ENCODE measurements at regions not wholly inside any gene's neighbourhood (a gene's known extent, or its start where the extent isn't known, plus 50 kb on each side); places are given as distances from the start of the nearest gene placed in this dataset.

DNA sequence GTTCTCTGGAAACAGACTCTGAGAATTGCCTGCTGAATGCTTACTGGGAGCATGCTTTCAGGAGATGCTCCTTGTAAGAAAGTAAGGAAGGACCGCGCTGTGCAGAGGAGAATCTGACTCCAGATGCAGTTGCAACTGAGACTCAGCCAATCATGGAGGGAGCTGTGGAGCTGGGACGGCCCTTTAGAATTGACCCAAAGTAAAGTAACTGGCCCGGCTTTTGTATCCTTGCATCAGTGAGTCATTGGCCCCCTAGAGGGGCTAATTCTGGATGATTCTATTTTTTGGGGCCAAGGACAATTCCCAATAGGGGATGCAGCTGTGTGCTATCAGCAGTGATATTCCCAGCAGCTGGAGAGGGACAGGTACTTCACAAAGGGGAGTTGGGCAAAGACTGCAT, 170.4 kb downstream of the PTEN start:
- TF ChIP-seq POLR2AphosphoS5 (IDR thresholded peaks at IDR 0.05; ENCODE audit: low read depth, low read length) (no peak), PAX5 (IDR thresholded peaks at IDR 0.05; ENCODE audit: insufficient read depth, low read length, severe bottlenecking) (no peak), POLR2A (IDR thresholded peaks at IDR 0.05; ENCODE audit: low read depth, low read length) (no peak)

Measured in GM12891 (cell line).